Mesenchymal stem cell (in vitro differentiated cells and primary cell): ENCODE measurements at regions not wholly inside any gene's neighbourhood (a gene's known extent, or its start where the extent isn't known, plus 50 kb on each side); places are given as distances from the start of the nearest gene placed in this dataset.

ENCODE experiments used
- DNase-seq: peaks from one replicate; pipeline ENCODE4 v3.0.0-alpha.2; 2013
- H2AFZ ChIP-seq: one replicate; pipeline ENCODE4 v1.6.1; 2013; ENCODE audit warnings: low read depth, mild to moderate bottlenecking, control low read depth, inconsistent platforms, low read length, moderate library complexity
- H2AK5ac ChIP-seq: 2 replicates; pipeline ENCODE4 v1.6.1; 2013; ENCODE audit warnings: low read length, moderate library complexity, mild to moderate bottlenecking, inconsistent platforms; ENCODE audit not compliant: severe bottlenecking
- H2BK120ac ChIP-seq: one replicate; pipeline ENCODE4 v1.6.1; 2013; ENCODE audit warnings: low read depth, mild to moderate bottlenecking, inconsistent platforms, low read length, moderate library complexity
- H2BK12ac ChIP-seq, 2 experiments: one replicate each; pipeline ENCODE4 v1.6.1; 2013; ENCODE audit warnings: inconsistent platforms in 2 of 2, low read length in 2 of 2, mild to moderate bottlenecking in 2 of 2, moderate library complexity in 2 of 2, control low read depth in 1 of 2
- H2BK15ac ChIP-seq: one replicate; pipeline ENCODE4 v1.6.1; 2013; ENCODE audit warnings: mild to moderate bottlenecking, low read depth, inconsistent platforms; ENCODE audit not compliant: poor library complexity, severe bottlenecking
- H2BK5ac ChIP-seq: 2 replicates; pipeline ENCODE4 v1.6.1; 2013; ENCODE audit warnings: low read depth, mild to moderate bottlenecking, low read length, control low read depth, inconsistent platforms; ENCODE audit not compliant: poor library complexity, severe bottlenecking
- H3K14ac ChIP-seq, 2 experiments: one replicate each; pipeline ENCODE4 v1.6.1; 2013; ENCODE audit warnings: inconsistent platforms in 2 of 2, low read length in 2 of 2, control low read depth in 1 of 2, mild to moderate bottlenecking in 1 of 2, moderate library complexity in 1 of 2
- H3K18ac ChIP-seq, 2 experiments: one replicate each; pipeline ENCODE4 v1.6.1; 2013; ENCODE audit warnings: inconsistent platforms in 2 of 2, low read length in 2 of 2, control low read depth in 1 of 2, low read depth in 1 of 2, mild to moderate bottlenecking in 1 of 2
- H3K23ac ChIP-seq, 2 experiments: one replicate each; pipeline ENCODE4 v1.6.1; 2013; ENCODE audit warnings: inconsistent platforms in 2 of 2, low read length in 2 of 2, mild to moderate bottlenecking in 2 of 2, moderate library complexity in 2 of 2, control low read depth in 1 of 2
- H3K27ac ChIP-seq: 2 replicates; pipeline ENCODE4 v1.5.1; 2013; ENCODE audit warnings: mild to moderate bottlenecking, moderate library complexity, low read length, control low read depth, inconsistent platforms; ENCODE audit not compliant: poor library complexity, severe bottlenecking
- H3K27me3 ChIP-seq, 2 experiments: 2 replicates each; pipeline versions ENCODE4 v1.6.1 to v1.7.0; 2013; ENCODE audit warnings: low read length in 2 of 2, mild to moderate bottlenecking in 2 of 2, moderate library complexity in 2 of 2, control low read depth in 1 of 2, inconsistent platforms in 1 of 2; ENCODE audit not compliant: control insufficient read depth in 1 of 2, insufficient read depth in 1 of 2
- H3K36me3 ChIP-seq, 2 experiments: 2 replicates each; pipeline versions ENCODE4 v1.6.1 to v1.7.0; 2013; ENCODE audit warnings: low read length in 2 of 2, control low read depth in 1 of 2, inconsistent platforms in 1 of 2, low read depth in 1 of 2, mild to moderate bottlenecking in 1 of 2; ENCODE audit not compliant: insufficient read depth in 2 of 2, control insufficient read depth in 1 of 2
- H3K4ac ChIP-seq, 2 experiments: one replicate each; pipeline ENCODE4 v1.6.1; 2013; ENCODE audit warnings: inconsistent platforms in 2 of 2, low read length in 2 of 2, mild to moderate bottlenecking in 2 of 2, moderate library complexity in 2 of 2, control low read depth in 1 of 2, low read depth in 1 of 2
- H3K4me1 ChIP-seq: 2 replicates; pipeline ENCODE4 v1.6.1; 2013; ENCODE audit warnings: low read depth, low read length, control low read depth; ENCODE audit not compliant: control insufficient read depth, insufficient read depth
- H3K4me2 ChIP-seq: 2 replicates; pipeline ENCODE4 v1.6.1; 2013; ENCODE audit warnings: low read length, mild to moderate bottlenecking, inconsistent platforms; ENCODE audit not compliant: poor library complexity, severe bottlenecking
- H3K4me3 ChIP-seq, 2 experiments: 2 replicates each; pipeline versions ENCODE4 v1.5.1 to v1.7.0; 2013; ENCODE audit warnings: low read length in 2 of 2, mild to moderate bottlenecking in 2 of 2, control low read depth in 1 of 2, low read depth in 1 of 2; ENCODE audit not compliant: insufficient read depth in 1 of 2
- H3K79me1 ChIP-seq: replicated peaks from 2 replicates; pipeline ENCODE4 v1.6.1; 2013; ENCODE audit warnings: mild to moderate bottlenecking, control low read depth, low read length, inconsistent platforms; ENCODE audit not compliant: poor library complexity, severe bottlenecking
- H3K9ac ChIP-seq: 2 replicates; pipeline ENCODE4 v1.7.0; 2013; ENCODE audit warnings: mild to moderate bottlenecking, low read length, moderate library complexity
- H3K9me3 ChIP-seq: 2 replicates; pipeline ENCODE4 v1.7.0; 2013; ENCODE audit warnings: mild to moderate bottlenecking, low read length; ENCODE audit not compliant: control insufficient read depth
- H4K8ac ChIP-seq: one replicate; pipeline ENCODE4 v1.6.1; 2013; ENCODE audit warnings: inconsistent platforms, mild to moderate bottlenecking, low read length, moderate library complexity
- H4K91ac ChIP-seq: one replicate; pipeline ENCODE4 v1.6.1; 2013; ENCODE audit warnings: mild to moderate bottlenecking, low read length, inconsistent platforms
- WGBS: methylation state at CpG from one replicate; pipeline ENCODE4 v1.1.7; 2013; ENCODE audit warnings: mixed read lengths; 5-methylcytosine and 5-hydroxymethylcytosine counted together

- Histone ChIP-seq H3K4me3 (no peak overlapping the region), H2BK5ac (no peak overlapping the region), H3K4ac (no peak overlapping the region), H3K27me3 (no peaks in the 10 kb centered on the region), H4K8ac (no peak overlapping the region), H3K14ac (no peak overlapping the region), H3K27ac (no peak overlapping the region), H2BK120ac (no peak overlapping the region), H2BK12ac (no peak overlapping the region), H3K9me3 (no peaks in the 10 kb centered on the region), H4K91ac (no peak overlapping the region), H3K9ac (no peak overlapping the region), H3K36me3 (no peaks in the 10 kb centered on the region), H3K18ac (no peak overlapping the region), H3K23ac (no peak overlapping the region), H3K4me1 (no peaks in the 10 kb centered on the region), H2AK5ac (no peak overlapping the region), H3K79me1 (no peaks in the 10 kb centered on the region), H2AFZ (no peak overlapping the region), H2BK15ac (no peak overlapping the region), H3K4me2 (no peak overlapping the region)
- 74% methylated on average over 3 of the region's 3 CpGs for WGBS
- no peak for DNase-seq
These were observed 386.3 kb upstream of the MEIS1 start for GRCh38 chr2:66048667-66049066.

- Histone ChIP-seq H3K4me1 (no peaks in the 10 kb centered on the region), H2AK5ac (no peak overlapping the region), H3K4ac (no peak overlapping the region), H2BK120ac (no peak overlapping the region), H3K27me3 (peaks cover 2 to 3% of the 10 kb centered on the region in 2 experiments), H3K4me2 (no peak overlapping the region), H3K23ac (no peak overlapping the region), H3K18ac (no peak overlapping the region), H2BK12ac (no peak overlapping the region), H3K4me3 (no peak overlapping the region), H4K91ac (no peak overlapping the region), H3K9me3 (no peaks in the 10 kb centered on the region), H2BK15ac (no peak overlapping the region), H2AFZ (no peak overlapping the region), H4K8ac (no peak overlapping the region), H2BK5ac (no peak overlapping the region), H3K14ac (no peak overlapping the region), H3K9ac (no peak overlapping the region), H3K79me1 (no peaks in the 10 kb centered on the region), H3K27ac (no peak overlapping the region), H3K36me3 (no peaks in the 10 kb centered on the region)
- no peak for DNase-seq
- WGBS: 78% methylated on average over 2 of the region's 7 CpGs
These were observed 392.8 kb upstream of the MEIS1 start for GRCh38 chr2:66041902-66042657.

- Histone ChIP-seq H3K4me1 (no peaks in the 10 kb centered on the region), H2BK120ac (no peak overlapping the region), H3K79me1 (no peaks in the 10 kb centered on the region), H2AFZ (no peak overlapping the region), H3K36me3 (no peaks in the 10 kb centered on the region), H3K27me3 (peaks cover 3 to 4% of the 10 kb centered on the region in 2 experiments), H4K91ac (no peak overlapping the region), H3K9me3 (no peaks in the 10 kb centered on the region), H3K18ac (no peak overlapping the region), H3K4me3 (no peak overlapping the region), H2AK5ac (no peak overlapping the region), H2BK5ac (no peak overlapping the region), H4K8ac (no peak overlapping the region), H3K4me2 (no peak overlapping the region), H3K9ac (no peak overlapping the region), H3K27ac (no peak overlapping the region), H3K4ac (no peak overlapping the region), H2BK15ac (no peak overlapping the region), H3K23ac (no peak overlapping the region), H2BK12ac (no peak overlapping the region), H3K14ac (no peak overlapping the region)
- WGBS: 90% methylated on average over 1 of the region's 1 CpG
- DNase-seq: no peak
These were observed 398.0 kb upstream of the MEIS1 start for GRCh38 chr2:66036948-66037347.

DNA sequence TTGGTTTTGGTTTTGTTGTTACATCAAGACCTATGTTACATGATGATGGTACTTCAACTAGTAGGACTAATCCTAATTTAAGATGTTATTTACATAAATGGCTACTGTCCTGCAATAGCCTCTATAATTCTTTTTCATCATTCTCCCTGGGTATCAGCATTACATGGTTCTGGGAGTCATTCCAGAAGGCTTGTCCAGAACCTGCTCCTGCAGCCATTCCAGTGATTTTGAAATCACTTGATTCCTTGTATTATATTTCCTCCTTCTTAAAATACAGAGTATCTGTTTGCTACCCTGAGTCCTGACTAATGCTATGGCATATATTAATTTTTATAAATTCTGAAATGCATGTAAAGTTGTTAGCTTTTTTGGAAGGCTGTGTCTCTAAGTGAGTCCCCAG lies 400.5 kb upstream of the MEIS1 start:
- Histone ChIP-seq H3K18ac (no peak overlapping the region), H3K79me1 (no peaks in the 10 kb centered on the region), H3K27me3 (peaks cover 3 to 4% of the 10 kb centered on the region in 2 experiments), H4K91ac (no peak overlapping the region), H3K9ac (no peak overlapping the region), H3K9me3 (no peaks in the 10 kb centered on the region), H2BK15ac (no peak overlapping the region), H3K4me1 (no peaks in the 10 kb centered on the region), H3K4me3 (no peak overlapping the region), H2BK12ac (no peak overlapping the region), H3K36me3 (no peaks in the 10 kb centered on the region), H2AFZ (no peak overlapping the region), H2AK5ac (no peak overlapping the region), H3K4me2 (no peak overlapping the region), H2BK120ac (no peak overlapping the region), H3K23ac (no peak overlapping the region), H2BK5ac (no peak overlapping the region), H4K8ac (no peak overlapping the region), H3K4ac (no peak overlapping the region), H3K27ac (no peak overlapping the region), H3K14ac (no peak overlapping the region)
- no peak for DNase-seq
